Lower leg skin (tissue), 3 donors: ENCODE measurements at regions not wholly inside any gene's neighbourhood (a gene's known extent, or its start where the extent isn't known, plus 50 kb on each side); places are given as distances from the start of the nearest gene placed in this dataset.

Experiments used
- CTCF ChIP-seq, 3 donors: fragments of 450-650 bp; IDR thresholded peaks; one replicate each; pipeline ENCODE4 v1.5.1; 2016; ENCODE audit warnings: antibody characterized with exemption in 3 of 3, mild to moderate bottlenecking in 3 of 3, moderate library complexity in 2 of 3
- POLR2A ChIP-seq, 2 donors: fragments of 450-650 bp; IDR thresholded peaks; one replicate each; pipeline ENCODE4 v1.6.1; 2016 to 2017; ENCODE audit warnings: antibody characterized with exemption in 2 of 2, mild to moderate bottlenecking in 1 of 2, moderate library complexity in 1 of 2

DNA sequence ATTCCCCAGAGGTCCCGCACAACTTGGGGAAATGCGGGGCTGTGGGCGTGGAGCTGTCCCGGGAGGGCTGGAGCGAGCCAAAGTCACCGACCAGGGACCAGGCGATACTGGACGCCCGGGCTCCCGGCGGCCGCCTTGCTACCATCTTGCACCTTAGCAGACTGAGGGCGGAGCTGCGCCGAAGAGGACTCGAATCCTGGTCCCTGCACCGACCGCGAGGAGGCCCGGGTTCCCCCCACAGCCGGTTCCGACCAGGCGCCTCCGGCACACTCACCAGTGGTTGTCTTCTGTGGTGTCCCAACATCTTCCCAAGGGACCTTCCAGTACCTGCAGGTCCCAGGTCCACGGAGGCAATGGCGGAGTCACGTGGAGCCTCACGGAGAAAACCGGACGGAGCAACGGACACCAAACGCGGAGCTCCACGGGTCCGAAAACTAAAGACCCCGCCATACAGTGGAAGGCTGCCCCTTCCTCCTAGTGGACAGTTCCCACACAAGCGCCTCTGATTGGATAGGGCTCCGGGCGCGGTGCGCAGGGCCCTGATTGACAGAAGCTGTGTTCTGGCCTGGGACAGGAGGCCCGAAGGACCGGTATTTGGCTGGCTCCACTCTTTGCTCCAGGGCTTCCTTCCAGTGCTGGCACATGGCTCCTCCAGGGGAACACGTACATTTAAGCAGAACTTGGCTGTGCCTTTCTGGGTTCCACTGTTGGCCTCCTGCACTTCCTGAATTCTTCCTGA, 124.6 kb upstream of the ZNF479 start:
- no peak for TF ChIP-seq CTCF (IDR thresholded peaks at IDR 0.05)
- no peak for TF ChIP-seq POLR2A (IDR thresholded peaks at IDR 0.05)
